H1 (cell line): ENCODE measurements at regions not wholly inside any gene's neighbourhood (a gene's known extent, or its start where the extent isn't known, plus 50 kb on each side); places are given as distances from the start of the nearest gene placed in this dataset.

ENCODE experiments used
- CTCF ChIA-PET: fragments of 300-600 bp; sonication (Branson Sonifier 250); formaldehyde crosslinking; loops from one replicate; lab custom pipeline; 2021; ENCODE audit not compliant: partially characterized antibody; lab: Charles Lee
- POLR2A ChIA-PET: fragments of 300-600 bp; sonication (Branson Sonifier 250); formaldehyde crosslinking; loops from one replicate; lab custom pipeline; 2021; ENCODE audit warnings: inconsistent platforms; ENCODE audit not compliant: partially characterized antibody; lab: Charles Lee
- DNase-seq, 2 experiments: peaks; one replicate each; pipeline versions ENCODE4 v3.0.0 to v3.0.0-alpha.2; 2010 to 2022; ENCODE audit warnings: low spot score in 2 of 2, low read depth in 1 of 2, mixed read lengths in 1 of 2
- FAIRE-seq: peaks from 2 replicates; lab custom pipeline; 2011; peaks lifted over from hg19 to GRCh38; lab: Jason Lieb, UNC
- H2AFZ ChIP-seq: 2 replicates; pipeline ENCODE4 v1.8.1; 2012; ENCODE audit warnings: low read length, inconsistent platforms
- H2AK5ac ChIP-seq: 2 replicates; pipeline ENCODE4 v1.6.1; 2013; ENCODE audit warnings: low read depth, low read length
- H2BK120ac ChIP-seq: replicated peaks from 2 replicates; pipeline ENCODE3; 2013; ENCODE audit warnings: low read depth, low read length, inconsistent platforms
- H2BK12ac ChIP-seq: 2 replicates; pipeline ENCODE4 v1.6.1; 2013; ENCODE audit warnings: low read depth, low read length
- H2BK15ac ChIP-seq: 2 replicates; pipeline ENCODE4 v1.6.1; 2013; ENCODE audit warnings: low read length
- H2BK20ac ChIP-seq: 2 replicates; pipeline ENCODE4 v1.6.1; 2013; ENCODE audit warnings: low read length
- H2BK5ac ChIP-seq: 2 replicates; pipeline ENCODE4 v1.6.1; 2013; ENCODE audit warnings: low read depth, low read length
- H3K14ac ChIP-seq: 2 replicates; pipeline ENCODE4 v1.6.1; 2013; ENCODE audit warnings: inconsistent platforms; ENCODE audit not compliant: insufficient read length
- H3K18ac ChIP-seq: 2 replicates; pipeline ENCODE4 v1.6.1; 2013; ENCODE audit warnings: low read length; ENCODE audit errors: extremely low read depth
- H3K23ac ChIP-seq: 2 replicates; pipeline ENCODE4 v1.6.1; 2013; ENCODE audit warnings: inconsistent platforms; ENCODE audit not compliant: insufficient read length
- H3K23me2 ChIP-seq: 2 replicates; pipeline ENCODE4 v1.6.1; 2013; ENCODE audit warnings: low read depth, low read length
- H3K27ac ChIP-seq: 2 replicates; pipeline ENCODE4 v1.6.1; 2011; ENCODE audit warnings: low read depth, low read length, inconsistent platforms
- H3K27me3 ChIP-seq, 4 experiments: replicated peaks in 1 of 4; 1 replicate in 1 of 4; 2 replicates in 3 of 4; pipeline versions ENCODE4 v1.6.1 to v1.8.1; 2011 to 2013; ENCODE audit warnings: low read length in 3 of 4, mild to moderate bottlenecking in 3 of 4, inconsistent platforms in 2 of 4, mixed read lengths in 2 of 4, moderate library complexity in 1 of 4; ENCODE audit not compliant: control insufficient read depth in 3 of 4, insufficient read depth in 3 of 4; ENCODE audit errors: extremely low read depth in 1 of 4
- H3K36me3 ChIP-seq, 4 experiments: 2 replicates each; pipeline versions ENCODE4 v1.6.1 to v1.8.1; 2011 to 2013; ENCODE audit warnings: mild to moderate bottlenecking in 4 of 4, low read length in 3 of 4, moderate library complexity in 2 of 4, control low read depth in 1 of 4, inconsistent platforms in 1 of 4; ENCODE audit not compliant: insufficient read depth in 4 of 4, control insufficient read depth in 2 of 4
- H3K4ac ChIP-seq: replicated peaks from 2 replicates; pipeline ENCODE3; 2013; ENCODE audit warnings: low read length, low read depth, mixed read lengths, inconsistent platforms; ENCODE audit not compliant: insufficient read length
- H3K4me1 ChIP-seq, 4 experiments: replicated peaks in 1 of 4; 1 replicate in 1 of 4; 2 replicates in 3 of 4; pipeline versions ENCODE4 v1.6.1 to v1.8.1; 2011 to 2013; ENCODE audit warnings: low read length in 3 of 4, inconsistent platforms in 2 of 4, mixed read lengths in 1 of 4; ENCODE audit not compliant: insufficient read depth in 4 of 4, control insufficient read depth in 3 of 4
- H3K4me2 ChIP-seq, 2 experiments: 2 replicates each; pipeline versions ENCODE4 v1.6.1 to v1.8.1; 2011 to 2013; ENCODE audit warnings: low read depth in 2 of 2, low read length in 2 of 2, control low read depth in 1 of 2, inconsistent platforms in 1 of 2, mild to moderate bottlenecking in 1 of 2; ENCODE audit not compliant: insufficient read depth in 1 of 2
- H3K4me3 ChIP-seq, 4 experiments: fragments of 200-600, 300-600 bp in 1 of 4; sonication (generic), shearing (Covaris generic), sonication (Bioruptor Twin) in 1 of 4; 2 replicates each; pipeline versions ENCODE4 v1.5.1 to v1.8.1; 2011 to 2016; ENCODE audit warnings: low read length in 4 of 4, low read depth in 3 of 4, control low read depth in 2 of 4, inconsistent platforms in 2 of 4, mild to moderate bottlenecking in 2 of 4, mixed read lengths in 1 of 4, moderate library complexity in 1 of 4; ENCODE audit not compliant: insufficient read depth in 2 of 4; ENCODE audit errors: extremely low read depth in 1 of 4
- H3K56ac ChIP-seq: replicated peaks from 2 replicates; pipeline ENCODE3; 2013; ENCODE audit warnings: low read depth, mild to moderate bottlenecking, mixed read lengths, low read length, inconsistent platforms; ENCODE audit not compliant: insufficient read length
- H3K79me1 ChIP-seq: 2 replicates; pipeline ENCODE4 v1.6.1; 2013; ENCODE audit warnings: low read depth, low read length, control low read depth
- H3K79me2 ChIP-seq, 2 experiments: 2 replicates each; pipeline versions ENCODE4 v1.6.1 to v1.8.1; 2012 to 2013; ENCODE audit warnings: low read length in 2 of 2, mild to moderate bottlenecking in 2 of 2, inconsistent platforms in 1 of 2; ENCODE audit not compliant: insufficient read depth in 2 of 2, control insufficient read depth in 1 of 2
- H3K9ac ChIP-seq, 4 experiments: replicated peaks in 1 of 4; 1 replicate in 1 of 4; 2 replicates in 3 of 4; pipeline versions ENCODE4 v1.6.1 to v1.8.1; 2011 to 2013; ENCODE audit warnings: low read depth in 3 of 4, low read length in 3 of 4, control low read depth in 2 of 4, mild to moderate bottlenecking in 2 of 4, moderate library complexity in 2 of 4, inconsistent platforms in 1 of 4; ENCODE audit errors: extremely low read depth in 1 of 4
- H3K9me3 ChIP-seq, 2 experiments: 2 replicates each; pipeline versions ENCODE4 v1.6.1 to v1.8.1; 2012 to 2013; ENCODE audit warnings: mild to moderate bottlenecking in 2 of 2, moderate library complexity in 2 of 2, control low read depth in 1 of 2, inconsistent platforms in 1 of 2, low read depth in 1 of 2, low read length in 1 of 2, mixed read lengths in 1 of 2; ENCODE audit not compliant: insufficient read depth in 2 of 2
- H4K20me1 ChIP-seq, 2 experiments: replicated peaks in 1 of 2; 2 replicates each; pipeline versions ENCODE3 to v1.8.1; 2011 to 2013; ENCODE audit warnings: inconsistent platforms in 2 of 2, low read length in 2 of 2, mild to moderate bottlenecking in 1 of 2; ENCODE audit not compliant: insufficient read depth in 2 of 2, control insufficient read depth in 1 of 2
- H4K5ac ChIP-seq: 2 replicates; pipeline ENCODE4 v1.6.1; 2013; ENCODE audit warnings: low read length, low read depth, mixed read lengths, inconsistent platforms; ENCODE audit not compliant: insufficient read length
- H4K8ac ChIP-seq: 2 replicates; pipeline ENCODE4 v1.8.0; 2013; ENCODE audit warnings: mild to moderate bottlenecking, moderate library complexity, low read length, inconsistent platforms; ENCODE audit not compliant: insufficient read depth; ENCODE audit errors: extremely low read depth
- H4K91ac ChIP-seq: replicated peaks from 2 replicates; pipeline ENCODE3; 2013; ENCODE audit warnings: low read length, mixed read lengths, inconsistent platforms; ENCODE audit not compliant: insufficient read length
- CBX8 ChIP-seq: fragments of 300-800, 300-1000 bp; sonication (generic); IDR thresholded peaks from 2 replicates; pipeline ENCODE4 v1.7.1; 2016; ENCODE audit warnings: low read depth, low read length, borderline replicate concordance
- CREB1 ChIP-seq: IDR thresholded peaks from 2 replicates; pipeline ENCODE4 v1.6.1; 2012; ENCODE audit warnings: inconsistent platforms
- EGR1 ChIP-seq: IDR thresholded peaks from 2 replicates; pipeline ENCODE4 v1.6.1; 2011; ENCODE audit warnings: low read depth, low read length, borderline replicate concordance
- EP300 ChIP-seq, 2 experiments: IDR thresholded peaks; 1 replicate in 1 of 2; 2 replicates in 1 of 2; pipeline ENCODE4 v1.6.1; 2011 to 2012; ENCODE audit warnings: low read depth in 2 of 2, low read length in 2 of 2, mild to moderate bottlenecking in 2 of 2, borderline replicate concordance in 1 of 2, inconsistent platforms in 1 of 2, moderate library complexity in 1 of 2
- JUN ChIP-seq: IDR thresholded peaks from 2 replicates; pipeline ENCODE4 v1.6.1; 2011; ENCODE audit warnings: low read depth, mild to moderate bottlenecking, improper control_type of control experiment, low read length
- NANOG ChIP-seq: IDR thresholded peaks from 2 replicates; pipeline ENCODE4 v1.6.1; 2011; ENCODE audit warnings: low read length, low read depth, mild to moderate bottlenecking, inconsistent platforms; ENCODE audit not compliant: insufficient read depth, poor library complexity, severe bottlenecking
- POLR2A ChIP-seq, 2 experiments: IDR thresholded peaks; 1 replicate in 1 of 2; 2 replicates in 1 of 2; pipeline ENCODE4 v1.6.1; 2011; ENCODE audit warnings: low read depth in 2 of 2, low read length in 2 of 2, mild to moderate bottlenecking in 2 of 2; ENCODE audit errors: control extremely low read depth in 1 of 2
- RBBP5 ChIP-seq: IDR thresholded peaks from 2 replicates; pipeline ENCODE4 v1.7.1; 2012; ENCODE audit warnings: low read depth, mild to moderate bottlenecking, inconsistent platforms, low read length, moderate library complexity, borderline replicate concordance
- RFX5 ChIP-seq: IDR thresholded peaks from 2 replicates; pipeline ENCODE4 v1.6.1; 2011; ENCODE audit warnings: low read depth, low read length, improper control_type of control experiment, borderline replicate concordance
- RXRA ChIP-seq: IDR thresholded peaks from 2 replicates; pipeline ENCODE4 v1.6.1; 2011; ENCODE audit warnings: low read depth, mild to moderate bottlenecking, low read length, moderate library complexity; ENCODE audit not compliant: insufficient read depth
- SAP30 ChIP-seq: fragments of 300-600 bp; sonication (generic); IDR thresholded peaks from 2 replicates; pipeline ENCODE4 v1.7.1; 2012; ENCODE audit warnings: low read length, moderate library complexity, mild to moderate bottlenecking, inconsistent platforms; ENCODE audit not compliant: insufficient read depth, insufficient replicate concordance
- USF2 ChIP-seq: IDR thresholded peaks from 2 replicates; pipeline ENCODE4 v1.6.1; 2011; ENCODE audit warnings: low read length, improper control_type of control experiment
- WGBS, 2 experiments: shearing (Covaris generic) in 1 of 2; methylation state at CpG; one replicate each; pipeline versions ENCODE4 v1.1.6 to v1.1.7; 2013 to 2015; ENCODE audit warnings: low lambda C conversion rate in 2 of 2, mixed read lengths in 2 of 2, inconsistent platforms in 1 of 2, low coverage in 1 of 2, missing lambda C conversion rate in 1 of 2; ENCODE audit not compliant: insufficient replicate concordance in 2 of 2, insufficient coverage in 1 of 2, insufficient read length in 1 of 2; ENCODE audit errors: extremely low coverage in 1 of 2, missing lambda C conversion rate in 1 of 2; 5-methylcytosine and 5-hydroxymethylcytosine counted together

GRCh38 chr1:214108097-214108446 is 120.3 kb downstream of the PROX1 start:
- H3K23ac ChIP-seq = no peak overlapping the region
- H3K27me3 ChIP-seq = no peaks in the 10 kb centered on the region
- no peak overlapping the region for H3K4me2 ChIP-seq
- CTCF ChIA-PET = interaction anchor here (0.9 to 1.2 kb wide), 3 partner anchors 15 to 224 kb away, joined by 3 to 4 read pairs (median 3); no protein-coding TSS in a partner anchor
- no peak overlapping the region for H2BK20ac ChIP-seq
- no peak overlapping the region for H2AK5ac ChIP-seq
- H3K14ac ChIP-seq = no peak overlapping the region
- DNase-seq (no peak), FAIRE-seq (no peak)
- H3K36me3 ChIP-seq = no peaks in the 10 kb centered on the region
- H3K23me2 ChIP-seq = no peaks in the 10 kb centered on the region; the same call in 1 of the 2 replicates
- H3K56ac ChIP-seq = no peak overlapping the region
- no peak overlapping the region for H2BK120ac ChIP-seq
- no peak overlapping the region for H3K4ac ChIP-seq
- H3K9ac ChIP-seq = no peak overlapping the region
- no peak overlapping the region for H3K4me3 ChIP-seq
- no peak overlapping the region for H4K5ac ChIP-seq
- H3K79me1 ChIP-seq = no peaks in the 10 kb centered on the region
- no peak overlapping the region; the same call in 1 of the 2 replicates for H4K8ac ChIP-seq
- no peak overlapping the region for H4K91ac ChIP-seq
- no peak overlapping the region for H2BK15ac ChIP-seq
- no peak overlapping the region for H3K18ac ChIP-seq
- H3K79me2 ChIP-seq = no peaks in the 10 kb centered on the region
- peaks cover 3 to 7% (median 5%) of the 10 kb centered on the region in 4 experiments; a peak in 6 of 7 replicates for H3K4me1 ChIP-seq
- no peak overlapping the region for H2BK12ac ChIP-seq
- H4K20me1 ChIP-seq = no peaks in the 10 kb centered on the region
- 0 out of 2 replicates have a peak overlapping the region, but pooled peaks have one; percentile 76 for H2AFZ ChIP-seq
- no peaks in the 10 kb centered on the region for H3K9me3 ChIP-seq
- no peak overlapping the region for H3K27ac ChIP-seq
- POLR2A ChIA-PET = no interaction called here
- H2BK5ac ChIP-seq = no peak overlapping the region
- 86% methylated on average over 1 of the region's 1 CpG; no CpG with 5 or more reads in 1 of the 2 experiments for whole genome bisulfite sequencing, 2 experiments
- TF ChIP-seq EGR1 (no peak), NANOG (no peak), JUN (no peak), CREB1 (no peak), RBBP5 (no peak), USF2 (no peak), CBX8 (no peak), RXRA (no peak), RFX5 (no peak), EP300 (IDR thresholded peaks at IDR 0.05; ENCODE audit: borderline replicate concordance in 1 of 2, low read depth in 2 of 2, low read length in 2 of 2) (no peak), SAP30 (no peak), POLR2A (IDR thresholded peaks at IDR 0.05; ENCODE audit: control extremely low read depth in 1 of 2, low read depth in 2 of 2, low read length in 2 of 2) (no peak)
